RCC 7860 (cell line): ENCODE measurements at regions not wholly inside any gene's neighbourhood (a gene's known extent, or its start where the extent isn't known, plus 50 kb on each side); places are given as distances from the start of the nearest gene placed in this dataset.
"Not testable (repeated sequence)": the region's sequence is repeated elsewhere in the genome, so short reads cannot be mapped to it uniquely, and the experiment has no call there.

Source experiments
- DNase-seq: peaks from one replicate; pipeline ENCODE4 v3.0.0-alpha.2; 2015; ENCODE audit warnings: low spot score
- FAIRE-seq: peaks from 2 replicates; lab custom pipeline; 2012; peaks lifted over from hg19 to GRCh38; lab: Jason Lieb, UNC

DNA sequence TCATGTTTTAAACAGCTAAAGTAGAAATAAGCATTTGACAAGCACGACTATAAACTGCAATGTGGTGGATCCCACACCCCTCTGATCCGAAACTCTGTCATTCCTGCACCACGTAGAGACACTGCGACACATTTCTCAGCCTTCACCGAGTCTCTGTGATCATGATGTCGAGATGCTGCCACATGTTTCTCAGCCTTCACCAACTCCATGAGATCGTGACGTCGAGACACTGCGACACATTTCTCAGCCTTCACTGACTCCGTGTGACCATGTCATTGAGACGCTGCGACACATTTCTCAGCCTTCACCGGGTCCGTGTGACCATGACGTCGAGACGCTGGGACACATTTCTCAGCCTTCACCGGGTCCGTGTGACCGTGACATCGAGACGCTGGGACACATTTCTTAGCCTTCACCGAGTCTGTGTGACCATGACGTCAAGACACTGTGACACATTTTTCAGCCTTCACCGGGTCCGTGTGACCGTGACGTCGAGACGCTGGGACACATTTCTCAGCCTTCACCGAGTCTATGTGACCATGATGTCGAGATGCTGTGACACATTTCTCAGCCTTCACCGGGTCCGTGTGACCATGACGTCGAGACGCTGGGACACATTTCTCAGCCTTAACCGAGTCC lies 143.0 kb downstream of the TTLL2 start:
- FAIRE-seq = no peak

GRCh38 chr6:167469101-167469500 lies 144.2 kb downstream of the TTLL2 start:
- no peak for DNase-seq
- FAIRE-seq = no peak

More for the DNA sequence above, 143.0 kb downstream of the TTLL2 start:
- DNase-seq = no peak

DNA sequence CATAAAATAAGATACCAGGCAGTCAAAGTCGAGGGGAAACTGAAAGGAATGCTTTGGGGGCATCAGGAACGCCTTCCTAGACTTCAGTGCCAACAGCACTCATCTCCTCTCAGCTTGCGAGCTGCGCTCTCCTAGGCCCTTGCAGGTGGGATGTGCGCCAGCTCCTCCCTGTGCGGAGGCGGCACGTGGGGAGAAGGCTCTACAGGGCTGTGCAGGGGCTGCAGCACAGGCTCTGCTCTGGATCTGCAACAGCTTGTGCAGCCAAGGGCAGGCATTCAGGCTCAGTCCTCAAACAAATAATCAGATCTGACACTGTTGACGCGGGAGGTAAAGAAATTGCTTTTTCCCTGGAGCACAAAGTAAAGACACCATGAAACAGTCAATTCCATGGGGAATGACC lies 144.8 kb downstream of the TTLL2 start:
- DNase-seq (no peak), FAIRE-seq (no peak)

- DNase-seq (no peak), FAIRE-seq (no peak)
These were observed 145.4 kb downstream of the TTLL2 start for GRCh38 chr6:167470101-167470835.

GRCh38 chr6:167470836-167471547 lies 146.1 kb downstream of the TTLL2 start:
- DNase-seq = no peak
- no peak for FAIRE-seq

GRCh38 chr6:167471548-167471930 lies 146.7 kb downstream of the TTLL2 start:
- FAIRE-seq (no peak), DNase-seq (no peak)

GRCh38 chr6:167472148-167472547 lies 147.3 kb downstream of the TTLL2 start:
- no peak for FAIRE-seq
- DNase-seq = no peak

- FAIRE-seq = no peak
- no peak for DNase-seq
These were observed 148.0 kb downstream of the TTLL2 start for GRCh38 chr6:167472880-167473279.

- FAIRE-seq (no peak), DNase-seq (no peak)
These were observed 149.3 kb downstream of the TTLL2 start for GRCh38 chr6:167474171-167474570.

GRCh38 chr6:167474725-167475124 lies 149.8 kb downstream of the TTLL2 start:
- no peak for FAIRE-seq
- DNase-seq = no peak

GRCh38 chr6:167475947-167476346 lies 151.1 kb downstream of the TTLL2 start:
- FAIRE-seq (no peak), DNase-seq (no peak)

GRCh38 chr6:167476844-167477595 lies 152.1 kb downstream of the TTLL2 start:
- no peak for DNase-seq
- FAIRE-seq = no peak

DNA sequence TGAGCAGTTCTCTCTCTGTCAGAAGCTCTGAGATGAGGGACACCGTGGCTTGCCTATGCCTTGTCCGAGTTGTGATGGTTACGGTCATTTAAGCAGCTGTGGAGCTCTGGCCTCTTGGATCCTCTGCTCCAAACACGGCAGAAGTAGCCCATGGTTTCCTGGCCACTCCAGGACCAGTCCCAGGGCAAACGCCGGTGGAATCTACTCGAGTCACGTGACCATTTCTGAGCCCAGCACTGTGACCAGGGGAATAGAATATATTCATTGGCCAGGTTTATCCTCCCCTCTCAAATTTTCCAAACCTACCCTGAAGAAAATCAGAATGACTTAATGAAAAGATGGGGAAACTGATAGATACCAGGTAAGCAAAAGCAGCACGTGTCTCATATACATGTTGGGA lies 152.8 kb downstream of the TTLL2 start:
- DNase-seq (no peak), FAIRE-seq (no peak)

GRCh38 chr6:167479301-167479700 lies 154.4 kb downstream of the TTLL2 start:
- no peak for DNase-seq
- FAIRE-seq = no peak

GRCh38 chr6:167479901-167480648 lies 155.2 kb downstream of the TTLL2 start:
- DNase-seq (no peak), FAIRE-seq (no peak)

- no peak for FAIRE-seq
- no peak for DNase-seq
These were observed 156.5 kb downstream of the TTLL2 start for GRCh38 chr6:167481307-167481926.

- FAIRE-seq, DNase-seq: not testable (repeated sequence)
These were observed 157.9 kb downstream of the TTLL2 start for GRCh38 chr6:167482801-167483200.

- DNase-seq (no peak), FAIRE-seq (no peak)
These were observed 160.5 kb downstream of the TTLL2 start for GRCh38 chr6:167485186-167485978.
